SK-N-SH (cell line): ENCODE measurements at regions not wholly inside any gene's neighbourhood (a gene's known extent, or its start where the extent isn't known, plus 50 kb on each side); places are given as distances from the start of the nearest gene placed in this dataset.

Source experiments
- CTCF ChIA-PET: fragments of 300-600, 350-600 bp; formaldehyde crosslinking; extraction: SDS; loops from one replicate; lab custom pipeline; 2021; lab: Yijun Ruan, JAX
- POLR2A ChIA-PET: fragments of 350-600 bp; sonication (Branson Sonifier 250); formaldehyde crosslinking; extraction: SDS; loops from one replicate; lab custom pipeline; 2020; ENCODE audit warnings: antibody characterized with exemption, inconsistent platforms; lab: Yijun Ruan, JAX
- DNase-seq: peaks from one replicate; pipeline ENCODE4 v3.0.0; 2012
- H2AFZ ChIP-seq: fragments of 200-600 bp; sonication (generic); 2 replicates; pipeline ENCODE4 v1.8.1; 2016; ENCODE audit warnings: antibody characterized with exemption, mild to moderate bottlenecking, low read depth
- H3F3A ChIP-seq: fragments of 200-600 bp; sonication (generic); replicated peaks from 2 replicates; pipeline ENCODE3; 2016; ENCODE audit warnings: antibody characterized with exemption, mild to moderate bottlenecking; ENCODE audit not compliant: insufficient read depth
- H3K27ac ChIP-seq, 2 experiments: fragments of 200-500 bp in 1 of 2; fragments of 200-600 bp in 1 of 2; sonication (Bioruptor generic) in 1 of 2; sonication (generic), shearing (Covaris generic) in 1 of 2; 2 replicates each; pipeline versions ENCODE4 v1.5.1 to v1.6.1; 2014 to 2016; ENCODE audit warnings: low read depth in 2 of 2, inconsistent platforms in 1 of 2, low read length in 1 of 2, mild to moderate bottlenecking in 1 of 2, mixed read lengths in 1 of 2
- H3K27me3 ChIP-seq: fragments of 200-600 bp; sonication (generic), shearing (Covaris generic); 2 replicates; pipeline ENCODE4 v1.6.1; 2016; ENCODE audit warnings: mixed run types; ENCODE audit not compliant: insufficient read depth
- H3K36me3 ChIP-seq, 2 experiments: fragments of 200-500 bp in 1 of 2; fragments of 200-600 bp in 1 of 2; sonication (Bioruptor generic) in 1 of 2; sonication (generic) in 1 of 2; replicated peaks in 1 of 2; 2 replicates each; pipeline versions ENCODE3 to v1.5.1; 2014 to 2016; ENCODE audit warnings: low read length in 1 of 2, mild to moderate bottlenecking in 1 of 2; ENCODE audit not compliant: insufficient read depth in 2 of 2, control insufficient read depth in 1 of 2
- H3K4me1 ChIP-seq, 2 experiments: fragments of 200-500 bp in 1 of 2; fragments of 200-600 bp in 1 of 2; sonication (Bioruptor generic) in 1 of 2; sonication (generic), shearing (Covaris generic) in 1 of 2; 2 replicates each; pipeline versions ENCODE4 v1.5.1 to v1.6.1; 2014 to 2016; ENCODE audit warnings: low read depth in 1 of 2, low read length in 1 of 2, mixed run types in 1 of 2; ENCODE audit not compliant: insufficient read depth in 2 of 2, control insufficient read depth in 1 of 2
- H3K4me2 ChIP-seq: fragments of 200-600 bp; sonication (generic), shearing (Covaris generic); 2 replicates; pipeline ENCODE4 v1.6.1; 2017; ENCODE audit warnings: mixed run types
- H3K4me3 ChIP-seq, 2 experiments: fragments of 200-500 bp in 1 of 2; fragments of 200-600 bp in 1 of 2; sonication (Bioruptor generic) in 1 of 2; sonication (generic), shearing (Covaris generic) in 1 of 2; 2 replicates each; pipeline versions ENCODE4 v1.5.1 to v1.8.1; 2014 to 2016; ENCODE audit warnings: low read depth in 2 of 2, inconsistent platforms in 1 of 2, low read length in 1 of 2, mild to moderate bottlenecking in 1 of 2, mixed read lengths in 1 of 2, moderate library complexity in 1 of 2
- H3K79me2 ChIP-seq: fragments of 200-600 bp; sonication (generic); 2 replicates; pipeline ENCODE4 v1.8.1; 2017; ENCODE audit warnings: mild to moderate bottlenecking; ENCODE audit not compliant: insufficient read depth
- H3K9ac ChIP-seq: fragments of 200-600 bp; sonication (generic); 2 replicates; pipeline ENCODE4 v1.6.1; 2017; ENCODE audit warnings: mixed run types
- H3K9me2 ChIP-seq: fragments of 200-600 bp; sonication (generic); 2 replicates; pipeline ENCODE4 v1.6.1; 2017; ENCODE audit warnings: mixed run types
- H3K9me3 ChIP-seq: fragments of 200-600 bp; sonication (generic); 2 replicates; pipeline ENCODE4 v1.6.1; 2017; ENCODE audit warnings: mixed run types, mild to moderate bottlenecking, moderate library complexity
- H4K20me1 ChIP-seq: fragments of 200-600 bp; sonication (generic); 2 replicates; pipeline ENCODE4 v1.6.1; 2017; ENCODE audit warnings: mild to moderate bottlenecking, mixed run types; ENCODE audit not compliant: insufficient read depth
- CHD2 ChIP-seq: fragments of 150-350 bp; IDR thresholded peaks from 2 replicates; pipeline ENCODE4 v1.6.1; 2018; ENCODE audit warnings: low read length; ENCODE audit not compliant: partially characterized antibody
- CTCF ChIP-seq: fragments of 200-600 bp; sonication (generic); IDR thresholded peaks from 2 replicates; pipeline ENCODE4 v1.6.1; 2017; ENCODE audit warnings: antibody characterized with exemption, mild to moderate bottlenecking, moderate library complexity
- ELF1 ChIP-seq: IDR thresholded peaks from 2 replicates; pipeline ENCODE4 v1.4.0; 2012
- FOSL2 ChIP-seq: IDR thresholded peaks from 2 replicates; pipeline ENCODE4 v1.4.0; 2012; ENCODE audit warnings: low read depth, mild to moderate bottlenecking, moderate library complexity, borderline replicate concordance
- MXI1 ChIP-seq: IDR thresholded peaks from 2 replicates; pipeline ENCODE4 v1.6.1; 2012; ENCODE audit warnings: mild to moderate bottlenecking, low read depth, low read length, improper control_type of control experiment
- NRF1 ChIP-seq: IDR thresholded peaks from 2 replicates; pipeline ENCODE4 v1.6.1; 2012; ENCODE audit warnings: low read depth, mild to moderate bottlenecking, low read length
- PBX3 ChIP-seq: IDR thresholded peaks from 2 replicates; pipeline ENCODE4; 2012
- POLR2AphosphoS5 ChIP-seq: IDR thresholded peaks from 2 replicates; pipeline ENCODE4 v1.6.1; 2012; ENCODE audit warnings: low read depth, low read length
- RCOR1 ChIP-seq: fragments of 150-350 bp; IDR thresholded peaks from 2 replicates; pipeline ENCODE4 v1.6.1; 2017; ENCODE audit warnings: antibody characterized with exemption, low read length
- RXRA ChIP-seq: IDR thresholded peaks from 2 replicates; pipeline ENCODE4 v1.4.0; 2012; ENCODE audit warnings: low read depth, mild to moderate bottlenecking, borderline replicate concordance
- SIN3A ChIP-seq: IDR thresholded peaks from 2 replicates; pipeline ENCODE4 v1.6.1; 2012; ENCODE audit warnings: low read depth, mild to moderate bottlenecking, low read length, moderate library complexity, borderline replicate concordance
- SMC3 ChIP-seq: IDR thresholded peaks from 2 replicates; pipeline ENCODE4 v1.6.1; 2012; ENCODE audit warnings: low read depth, low read length, improper control_type of control experiment
- TEAD4 ChIP-seq: IDR thresholded peaks from 2 replicates; pipeline ENCODE4 v1.4.0; 2012; ENCODE audit warnings: mild to moderate bottlenecking, borderline replicate concordance; ENCODE audit not compliant: insufficient read depth
- ZBTB33 ChIP-seq: IDR thresholded peaks from 2 replicates; pipeline ENCODE4 v1.4.0; 2012; ENCODE audit warnings: low read depth, borderline replicate concordance
- WGBS: methylation state at CpG from one replicate; pipeline ENCODE4 v1.1.6; 2017; ENCODE audit warnings: low lambda C conversion rate; 5-methylcytosine and 5-hydroxymethylcytosine counted together
- TF ChIP-seq, protein P1 (sequence below): fragments of 150-350 bp; IDR thresholded peaks from 2 replicates; pipeline ENCODE4 v1.6.1; 2017; ENCODE audit warnings: antibody characterized with exemption, low read length, low read depth, borderline replicate concordance
- TF ChIP-seq, protein P2 (sequence below): fragments of 150-350 bp; IDR thresholded peaks from 2 replicates; pipeline ENCODE4 v1.6.1; 2016; ENCODE audit warnings: mild to moderate bottlenecking, low read depth, low read length

GRCh38 chr2:84301717-84302116 lies 157.4 kb downstream of the SUCLG1 start:
- no peaks in the 10 kb centered on the region for H3K9me2 ChIP-seq
- no peak overlapping the region for H3K4me2 ChIP-seq
- H3K36me3 ChIP-seq: no peaks in the 10 kb centered on the region
- H3K79me2 ChIP-seq: no peaks in the 10 kb centered on the region
- peaks cover 5% of the 10 kb centered on the region; the same call in 1 of the 2 replicates for H3K27me3 ChIP-seq
- no peak overlapping the region for H3K27ac ChIP-seq
- 50% methylated on average over 6 of the region's 6 CpGs for WGBS
- H3K9ac ChIP-seq: no peak overlapping the region
- ChIA-PET POLR2A (no interaction called here), CTCF (no interaction called here)
- no peak for TF ChIP-seq TEAD4
- TF ChIP-seq NRF1: no peak
- no peak for TF ChIP-seq ELF1
- no peak for TF ChIP-seq RCOR1
- TF ChIP-seq SMC3: no peak
- no peak for TF ChIP-seq RXRA
- no peak for TF ChIP-seq PBX3
- no peak for TF ChIP-seq MXI1
- TF ChIP-seq FOSL2: no peak
- no peaks in the 10 kb centered on the region for H3K9me3 ChIP-seq
- no peak overlapping the region for H3K4me3 ChIP-seq
- no peaks in the 10 kb centered on the region for H4K20me1 ChIP-seq
- no peak for DNase-seq
- H3K4me1 ChIP-seq: no peaks in the 10 kb centered on the region
- no peaks in the 10 kb centered on the region for H3F3A ChIP-seq
- H2AFZ ChIP-seq: no peak overlapping the region

GRCh38 chr2:84300696-84301029 lies 158.4 kb downstream of the SUCLG1 start:
- 24% methylated on average over 4 of the region's 4 CpGs for WGBS
- no peak overlapping the region for H2AFZ ChIP-seq
- peaks cover 5% of the 10 kb centered on the region; the same call in 1 of the 2 replicates for H3K27me3 ChIP-seq
- H3K4me3 ChIP-seq: no peak overlapping the region
- no peaks in the 10 kb centered on the region for H4K20me1 ChIP-seq
- no peaks in the 10 kb centered on the region for H3F3A ChIP-seq
- no peaks in the 10 kb centered on the region for H3K36me3 ChIP-seq
- H3K79me2 ChIP-seq: no peaks in the 10 kb centered on the region
- no peaks in the 10 kb centered on the region for H3K9me2 ChIP-seq
- no peak overlapping the region for H3K4me2 ChIP-seq
- H3K9me3 ChIP-seq: no peaks in the 10 kb centered on the region
- no peak overlapping the region for H3K27ac ChIP-seq
- no peaks in the 10 kb centered on the region for H3K4me1 ChIP-seq
- ChIA-PET CTCF (interaction anchor here (0.7 to 1.5 kb wide), 2 partner anchors 20 to 22 kb away, joined by 3 read pairs; no protein-coding TSS in a partner anchor), POLR2A (no interaction called here)
- no peak for DNase-seq
- no peak overlapping the region for H3K9ac ChIP-seq
- no peak for TF ChIP-seq PBX3
- no peak for TF ChIP-seq NRF1
- TF ChIP-seq POLR2AphosphoS5: no peak
- no peak for TF ChIP-seq ZBTB33
- TF ChIP-seq SIN3A: no peak
- TF ChIP-seq, protein P1, sequence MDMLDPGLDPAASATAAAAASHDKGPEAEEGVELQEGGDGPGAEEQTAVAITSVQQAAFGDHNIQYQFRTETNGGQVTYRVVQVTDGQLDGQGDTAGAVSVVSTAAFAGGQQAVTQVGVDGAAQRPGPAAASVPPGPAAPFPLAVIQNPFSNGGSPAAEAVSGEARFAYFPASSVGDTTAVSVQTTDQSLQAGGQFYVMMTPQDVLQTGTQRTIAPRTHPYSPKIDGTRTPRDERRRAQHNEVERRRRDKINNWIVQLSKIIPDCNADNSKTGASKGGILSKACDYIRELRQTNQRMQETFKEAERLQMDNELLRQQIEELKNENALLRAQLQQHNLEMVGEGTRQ: no peak
- TF ChIP-seq ELF1: no peak
- no peak for TF ChIP-seq RCOR1
- TF ChIP-seq, protein P2, sequence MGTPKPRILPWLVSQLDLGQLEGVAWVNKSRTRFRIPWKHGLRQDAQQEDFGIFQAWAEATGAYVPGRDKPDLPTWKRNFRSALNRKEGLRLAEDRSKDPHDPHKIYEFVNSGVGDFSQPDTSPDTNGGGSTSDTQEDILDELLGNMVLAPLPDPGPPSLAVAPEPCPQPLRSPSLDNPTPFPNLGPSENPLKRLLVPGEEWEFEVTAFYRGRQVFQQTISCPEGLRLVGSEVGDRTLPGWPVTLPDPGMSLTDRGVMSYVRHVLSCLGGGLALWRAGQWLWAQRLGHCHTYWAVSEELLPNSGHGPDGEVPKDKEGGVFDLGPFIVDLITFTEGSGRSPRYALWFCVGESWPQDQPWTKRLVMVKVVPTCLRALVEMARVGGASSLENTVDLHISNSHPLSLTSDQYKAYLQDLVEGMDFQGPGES: no peak
- no peak for TF ChIP-seq CTCF
- TF ChIP-seq CHD2: no peak
- no peak for TF ChIP-seq FOSL2
